ENCODE measurements at regions not wholly inside any gene's neighbourhood (a gene's known extent, or its start where the extent isn't known, plus 50 kb on each side); places are given as distances from the start of the nearest gene placed in this dataset.

- no CpG with 5 or more reads among the region's 1 CpG for WGBS (ENCODE audit: insufficient coverage)
- intact Hi-C loops (cut with micrococcal nuclease), result no loop called here
Observed at GRCh38 chr6:147150293-147150692, 53.9 kb upstream of the STXBP5 start.

More at GRCh38 chr6:147150293-147150692, 53.9 kb upstream of the STXBP5 start:
- no peak overlapping the region for H3K9ac ChIP-seq (ENCODE audit: low read length)
- no peaks in the 10 kb centered on the region for H4K20me1 ChIP-seq (ENCODE audit: control insufficient read depth, insufficient read depth, low read length, poor library complexity, severe bottlenecking)
- no peaks in the 10 kb centered on the region for H3K9me3 Mint-ChIP-seq (ENCODE audit: insufficient read depth)
- H2AFZ ChIP-seq (ENCODE audit: insufficient read depth, low read depth, low read length, poor library complexity, severe bottlenecking), result no peak overlapping the region
- CTCF ChIA-PET, result no interaction called here
- H3K4me2 ChIP-seq (replicated peaks; ENCODE audit: low read depth, low read length, poor library complexity, severe bottlenecking), result no peak overlapping the region
- no peaks in the 10 kb centered on the region for H3K36me3 ChIP-seq (replicated peaks in 1 of 2; ENCODE audit: control extremely low read depth in 1 of 2, control insufficient read depth in 1 of 2, extremely low read depth in 1 of 2, insufficient read depth in 2 of 2, low read length in 1 of 2)
- H3K9me3 ChIP-seq (ENCODE audit: control extremely low read depth in 1 of 3, control insufficient read depth in 2 of 3, insufficient read depth in 1 of 3, low read length in 2 of 3), result no peaks in the 10 kb centered on the region
- no peak overlapping the region for H3K27ac Mint-ChIP-seq
- POLR2A ChIA-PET, result no interaction called here
- H3K27ac ChIP-seq (ENCODE audit: low read length in 2 of 2), result no peak overlapping the region
- no peak for DNase-seq
- H3K79me2 ChIP-seq (ENCODE audit: control insufficient read depth, insufficient read depth, low read length), result no peaks in the 10 kb centered on the region
- no peaks in the 10 kb centered on the region for H3K27me3 ChIP-seq (replicated peaks in 1 of 4; ENCODE audit: control extremely low read depth in 1 of 4, control insufficient read depth in 3 of 4, insufficient read depth in 4 of 4, low read length in 3 of 4)
- peaks cover 18% of the 10 kb centered on the region for H3K27me3 Mint-ChIP-seq
- H3K4me3 ChIP-seq (ENCODE audit: control extremely low read depth in 1 of 5, extremely low read depth in 1 of 5, insufficient read depth in 1 of 5, low read depth in 2 of 5, low read length in 4 of 5), result no peak overlapping the region
- TF ChIP-seq EZH2 (IDR thresholded peaks at IDR 0.05; ENCODE audit: borderline replicate concordance, insufficient read depth, low read depth, low read length, poor library complexity, severe bottlenecking) (no peak), CTCF (IDR thresholded peaks at IDR 0.05) (no peak)
- H3K4me1 ChIP-seq (ENCODE audit: control insufficient read depth in 2 of 2, insufficient read depth in 2 of 2, low read length in 2 of 2), result no peaks in the 10 kb centered on the region
- H3K4me1 Mint-ChIP-seq, result no peaks in the 10 kb centered on the region
- no peak for ATAC-seq (ENCODE audit: low read depth)
- H3K4me3 Mint-ChIP-seq, result no peak overlapping the region

All from B cell (primary cell).